C1 segment of cervical spinal cord (tissue), 14 donors: ENCODE measurements at regions not wholly inside any gene's neighbourhood (a gene's known extent, or its start where the extent isn't known, plus 50 kb on each side); places are given as distances from the start of the nearest gene placed in this dataset.
A peak's percentile ranks its signal among the peaks of the same experiment; 100 is the strongest.

ENCODE experiments used
- DNase-seq, 14 donors: peaks; one replicate each; lab custom pipeline; 2025; lab: John Stamatoyannopoulos, UW

DNA sequence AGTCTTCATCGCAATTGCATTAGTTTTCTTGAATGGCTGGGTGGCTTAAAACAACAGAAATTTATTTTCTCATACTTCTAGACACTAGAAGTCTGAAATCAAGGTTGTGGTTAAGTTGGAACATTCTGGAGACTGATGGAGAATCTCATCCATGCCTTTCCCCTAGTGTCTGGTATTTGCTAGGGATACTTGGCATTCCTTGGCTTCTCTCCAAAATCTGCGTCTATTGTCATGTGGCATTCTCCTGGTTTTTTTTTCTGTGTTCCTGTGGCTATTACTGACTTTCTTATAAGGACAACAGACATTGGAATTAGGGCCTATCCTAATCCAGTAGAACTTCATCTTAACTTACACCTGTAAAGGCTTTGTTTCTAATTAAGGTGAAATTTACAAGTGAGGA lies 272.8 kb upstream of the EPHA5 start:
- DNase-seq = no peak

DNA sequence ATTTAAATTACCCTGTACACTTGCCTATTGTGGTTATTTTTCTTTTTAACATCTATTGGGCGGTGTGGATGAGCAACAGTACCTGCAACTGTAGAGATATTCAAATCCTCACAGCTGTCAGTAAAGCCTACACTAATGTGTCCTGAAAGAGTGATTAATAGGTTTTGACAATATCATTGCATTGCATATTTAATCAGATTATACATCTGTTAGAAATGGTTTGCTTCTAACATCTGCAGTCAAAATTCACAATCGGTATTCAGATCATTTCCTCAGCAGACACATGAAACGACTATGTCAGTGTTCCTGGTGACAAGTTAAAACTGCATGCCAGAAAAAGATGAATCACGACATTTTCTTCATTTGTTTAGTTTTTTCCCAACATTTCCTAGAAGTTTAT lies 254.6 kb upstream of the EPHA5 start:
- DNase-seq = no peak

DNA sequence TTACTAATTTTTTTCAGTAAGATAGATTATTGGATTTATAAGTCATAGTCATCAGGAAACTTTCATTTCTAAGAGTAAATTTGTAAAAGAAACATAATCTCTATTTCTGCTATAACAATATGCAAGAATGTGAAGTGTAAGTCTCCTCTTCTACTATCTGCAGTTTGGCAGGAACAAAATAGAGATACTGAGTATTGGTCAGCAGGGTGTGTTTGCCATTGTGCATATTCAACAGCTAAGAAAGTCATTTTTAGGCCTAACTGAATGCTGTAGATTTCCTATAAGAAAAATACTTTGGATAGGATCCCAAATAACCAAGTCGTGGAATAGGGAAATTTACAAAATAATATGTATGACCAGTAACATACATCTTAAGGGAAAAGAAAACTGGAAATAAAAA lies 253.3 kb upstream of the EPHA5 start:
- DNase-seq = no peak

DNA sequence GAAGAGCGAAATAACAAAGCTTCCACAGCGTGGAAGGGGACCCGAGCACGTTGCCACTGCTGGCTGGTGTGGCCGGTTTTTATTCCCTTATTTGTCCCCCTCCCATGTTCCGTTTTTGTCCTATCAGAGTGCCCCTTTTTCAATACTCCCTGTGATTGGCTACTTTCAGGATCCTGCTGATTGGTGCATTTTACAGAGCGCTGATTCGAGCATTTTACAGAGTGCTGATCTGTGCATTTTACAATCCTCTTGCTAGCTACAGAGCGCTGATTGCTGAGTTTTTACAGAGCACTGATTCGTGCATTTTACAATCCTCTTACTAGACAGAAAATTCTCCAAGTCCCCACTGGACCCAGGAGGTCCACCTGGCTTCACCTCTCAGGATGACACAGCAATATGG lies 250.9 kb upstream of the EPHA5 start:
- no peak for DNase-seq

DNA sequence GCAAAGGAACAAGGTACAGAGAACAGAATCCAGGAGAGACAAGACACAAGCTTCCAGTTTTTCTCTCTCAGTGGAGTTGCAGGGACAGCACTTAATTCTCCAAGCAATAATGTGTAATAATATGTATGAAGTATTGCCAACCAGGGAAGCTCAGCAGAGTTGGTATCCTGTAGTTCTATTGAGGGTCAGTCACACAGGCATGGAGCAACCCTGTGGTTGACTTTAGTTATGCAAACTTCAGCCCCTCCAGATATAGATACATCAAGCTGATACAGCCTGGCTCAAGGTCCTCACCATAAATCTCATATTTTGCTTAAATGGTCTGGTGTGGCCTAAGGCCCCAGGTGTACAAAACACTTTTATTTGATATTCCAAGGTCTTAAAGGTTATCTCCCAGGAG lies 248.6 kb upstream of the EPHA5 start:
- no peak for DNase-seq

DNA sequence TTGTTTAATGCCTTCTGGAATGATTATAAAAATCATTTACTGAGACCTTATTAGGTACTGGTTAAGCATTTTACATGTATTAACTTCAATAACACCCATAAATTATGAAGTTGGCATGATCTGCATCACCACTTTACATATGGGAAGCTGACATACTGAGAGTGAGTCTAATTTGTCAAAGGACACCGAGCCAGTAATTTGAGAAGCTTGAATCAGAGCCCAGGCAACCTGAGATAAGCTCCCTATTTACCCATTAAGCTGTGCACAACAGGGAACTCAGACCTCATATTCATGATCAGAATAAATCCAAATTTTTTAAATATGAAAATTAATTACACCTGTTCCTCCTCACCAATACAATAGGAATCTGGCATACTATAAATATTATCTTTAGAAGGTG lies 247.9 kb upstream of the EPHA5 start:
- no peak for DNase-seq

DNA sequence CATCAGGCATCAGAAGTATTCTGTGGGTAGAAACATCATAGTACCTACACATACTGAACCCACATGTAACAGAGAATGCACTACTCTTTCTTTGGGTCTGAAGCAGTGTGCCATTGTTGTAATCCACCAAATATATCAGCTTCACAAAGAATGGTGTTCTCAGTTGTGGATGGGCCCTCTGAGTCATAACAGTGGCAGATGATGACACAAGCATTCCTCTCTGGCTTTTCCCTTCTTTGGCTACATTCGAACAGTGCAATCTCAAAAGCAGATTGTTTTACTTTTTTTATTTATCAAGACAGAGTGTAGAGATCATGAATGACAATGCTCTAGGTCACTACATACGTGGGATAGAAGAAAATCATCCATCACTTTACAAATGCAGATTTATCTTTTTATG lies 247.2 kb upstream of the EPHA5 start:
- no peak for DNase-seq

DNA sequence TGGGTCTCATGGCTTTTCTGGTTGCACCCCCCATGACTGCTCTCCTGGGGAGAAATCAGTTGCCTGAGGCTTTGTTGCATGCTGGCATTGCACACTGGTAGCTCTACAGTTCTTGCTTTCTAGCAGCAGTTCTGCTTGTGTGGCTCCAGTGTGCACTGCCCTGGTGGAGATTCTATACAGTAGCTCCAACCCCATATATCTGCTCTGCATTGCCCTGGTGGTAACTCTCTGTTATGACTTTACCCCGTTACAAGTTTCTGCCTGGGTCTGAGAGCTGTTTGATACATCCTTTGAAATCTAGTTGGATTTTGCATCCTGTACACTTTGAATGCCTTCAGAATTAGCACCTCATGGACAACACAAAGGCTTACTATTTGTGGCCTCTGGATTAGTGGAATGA lies 241.4 kb upstream of the EPHA5 start:
- no peak for DNase-seq

DNA sequence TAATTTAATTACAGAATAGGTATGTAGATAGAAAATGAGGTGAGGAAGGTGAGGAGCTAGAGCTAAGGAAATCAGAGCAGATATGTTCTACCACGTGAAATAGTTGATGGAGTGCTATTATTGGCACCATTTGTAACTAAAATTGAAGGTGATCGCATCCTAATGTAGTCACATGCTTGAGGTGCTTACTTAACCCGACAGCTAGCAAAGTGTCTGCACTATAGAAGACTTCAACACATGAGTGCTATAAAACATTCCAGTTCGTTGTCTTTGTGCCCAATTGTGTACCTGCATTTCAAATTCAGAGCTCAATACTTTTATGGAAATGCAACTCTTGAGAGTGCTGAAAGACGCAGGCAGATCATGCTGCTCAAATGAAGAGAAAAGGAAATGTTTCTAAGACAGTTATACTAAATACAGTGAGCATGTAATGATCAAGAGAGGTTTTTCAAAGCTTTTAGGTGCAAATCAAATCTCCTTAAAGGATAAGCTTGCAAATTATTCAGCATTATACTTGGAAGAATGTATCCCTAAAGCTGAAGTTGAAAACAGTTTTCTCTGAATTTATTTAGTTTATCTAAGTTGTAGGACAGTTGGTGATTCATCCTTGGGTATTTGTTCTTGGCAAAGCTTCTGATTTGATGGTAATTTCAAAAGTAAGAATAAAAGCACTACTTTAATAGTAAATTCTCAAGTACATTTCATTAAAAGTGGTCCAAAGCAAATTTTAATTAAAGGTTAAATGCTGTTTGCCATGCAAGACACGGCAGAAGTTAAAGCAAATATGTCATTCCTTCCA lies 223.9 kb upstream of the EPHA5 start:
- no peak for DNase-seq

DNA sequence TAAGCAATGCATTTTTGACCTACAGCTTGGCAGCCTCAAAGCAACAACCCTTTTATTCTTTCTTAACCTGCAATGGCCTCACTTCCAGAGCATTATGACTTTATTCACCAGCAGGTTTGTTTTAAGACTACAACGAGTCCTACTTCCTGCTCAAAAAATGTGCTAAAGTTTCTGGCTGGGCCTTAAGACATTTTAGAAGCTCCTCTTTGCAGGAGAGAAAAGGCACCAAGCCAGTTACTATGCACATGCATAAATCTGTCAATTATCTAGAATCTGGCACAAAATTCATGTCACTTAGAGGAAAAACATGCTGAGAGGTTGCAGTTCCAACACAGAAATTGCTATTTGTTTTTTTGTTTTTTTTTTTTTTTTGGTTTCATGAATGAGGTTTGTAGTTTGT lies 223.0 kb upstream of the EPHA5 start:
- DNase-seq = no peak

DNA sequence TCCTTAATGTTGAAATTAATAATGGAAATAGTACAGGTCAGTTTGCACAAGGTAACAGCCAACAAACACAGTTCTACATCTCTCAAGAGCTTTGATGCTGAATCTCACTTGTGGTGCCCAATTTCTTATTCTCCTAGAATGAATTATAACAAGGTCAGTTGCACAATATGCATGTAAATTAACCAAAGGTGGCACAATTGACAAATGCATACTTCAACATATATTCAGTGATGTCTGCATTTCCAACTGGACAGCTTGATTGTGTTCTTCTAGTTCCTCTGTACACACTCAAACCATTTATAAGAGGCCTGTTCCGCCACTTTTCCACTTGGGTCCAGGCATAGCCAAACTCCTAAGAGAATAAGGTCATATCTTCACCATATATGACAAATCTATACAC lies 210.3 kb upstream of the EPHA5 start:
- DNase-seq = no peak

DNA sequence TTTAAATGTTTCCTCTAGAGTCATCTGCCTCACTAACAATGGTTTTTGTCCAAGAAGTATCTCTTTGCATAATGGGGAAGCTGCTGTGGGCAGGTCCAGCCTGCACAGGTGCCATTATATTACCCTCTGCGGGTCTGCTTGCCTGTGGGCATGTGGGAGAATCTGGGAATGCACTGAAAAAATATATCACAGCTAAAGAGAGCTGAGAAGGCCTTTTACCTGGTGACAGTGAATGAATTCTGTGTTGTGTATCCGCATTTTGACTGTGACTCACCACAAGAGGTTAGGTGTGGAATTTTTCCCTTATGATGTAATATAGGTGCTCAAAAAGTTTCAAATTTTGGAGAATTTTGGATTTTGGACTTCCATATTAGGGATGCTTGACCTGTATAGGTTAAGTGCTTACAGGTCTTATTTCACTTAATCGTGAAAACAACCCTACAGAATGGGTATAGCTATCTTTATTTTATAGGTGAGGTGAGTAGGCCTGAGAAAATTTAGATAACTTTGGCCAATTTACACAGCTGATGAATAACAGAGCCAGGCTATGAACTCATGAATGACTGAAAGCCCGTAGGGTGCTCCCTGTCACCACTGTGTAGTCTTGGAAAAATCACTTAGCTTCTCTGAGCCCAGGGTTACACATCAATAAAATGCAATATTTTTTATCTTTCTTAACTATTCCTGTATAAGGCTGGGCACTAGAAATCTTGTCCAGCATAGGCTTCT lies 198.0 kb upstream of the EPHA5 start:
- no peak for DNase-seq

DNA sequence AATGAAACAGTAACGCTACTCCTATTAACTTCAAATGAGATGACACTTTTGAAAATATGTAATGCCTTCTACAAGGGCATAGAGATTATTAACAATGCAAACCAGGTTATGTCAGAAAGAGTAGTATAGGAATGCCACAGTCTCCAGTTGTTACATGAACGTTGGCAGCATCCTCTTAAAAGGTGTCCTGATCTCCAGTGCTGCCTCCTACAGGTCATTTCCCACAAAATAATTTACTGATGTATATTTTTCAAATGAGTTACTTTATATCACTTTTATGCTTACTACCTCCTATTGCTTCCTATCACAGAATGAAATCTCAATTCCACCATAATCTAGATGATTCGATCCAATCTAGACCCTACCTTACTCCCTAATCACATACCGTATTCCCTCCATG lies 195.2 kb upstream of the EPHA5 start:
- DNase-seq = no peak

DNA sequence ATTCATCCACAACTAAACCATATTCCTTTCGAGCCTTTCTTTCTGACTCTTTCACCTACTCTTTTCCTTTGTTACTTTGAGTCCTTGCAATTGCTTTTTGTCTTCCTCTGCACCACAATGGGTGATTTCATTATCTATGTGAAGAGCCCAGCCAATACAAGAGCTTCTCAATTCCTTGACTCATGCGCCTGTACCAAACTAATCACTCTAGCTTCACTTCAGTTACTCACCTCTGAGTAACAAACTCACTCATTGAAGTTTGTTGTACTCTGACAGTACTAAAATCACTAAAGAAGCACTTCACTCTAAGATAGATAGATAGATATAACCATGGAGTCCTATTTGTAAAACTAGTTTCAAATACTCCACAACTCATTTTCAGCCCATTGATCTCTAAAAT lies 191.7 kb upstream of the EPHA5 start:
- DNase-seq = no peak

DNA sequence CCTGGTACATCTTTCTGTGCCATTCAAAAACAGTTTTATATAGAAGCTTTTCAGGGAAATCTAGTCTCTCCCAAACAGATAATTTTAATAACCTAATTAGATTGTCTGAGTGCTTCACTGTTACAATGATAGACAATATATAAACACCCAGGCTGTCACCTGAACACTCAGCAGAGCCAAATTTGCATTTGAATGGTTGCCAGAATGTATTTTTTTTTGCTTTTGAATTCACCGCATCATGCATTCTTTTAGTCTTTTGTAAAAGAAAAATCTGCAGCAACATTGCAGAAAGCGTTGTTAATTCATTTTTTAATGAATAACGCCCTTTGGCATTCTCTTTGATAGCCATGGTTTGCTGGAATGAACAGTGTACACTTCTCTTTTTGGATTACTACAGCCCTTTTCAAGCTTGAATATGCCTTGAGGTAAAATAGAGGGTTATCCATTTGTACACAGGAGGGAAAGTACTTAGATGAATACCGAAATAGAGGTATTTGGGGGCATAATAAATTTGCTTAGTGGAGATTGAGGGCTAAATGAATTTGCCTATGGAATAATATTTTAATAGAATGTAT lies 175.0 kb upstream of the EPHA5 start:
- DNase-seq = no peak

DNA sequence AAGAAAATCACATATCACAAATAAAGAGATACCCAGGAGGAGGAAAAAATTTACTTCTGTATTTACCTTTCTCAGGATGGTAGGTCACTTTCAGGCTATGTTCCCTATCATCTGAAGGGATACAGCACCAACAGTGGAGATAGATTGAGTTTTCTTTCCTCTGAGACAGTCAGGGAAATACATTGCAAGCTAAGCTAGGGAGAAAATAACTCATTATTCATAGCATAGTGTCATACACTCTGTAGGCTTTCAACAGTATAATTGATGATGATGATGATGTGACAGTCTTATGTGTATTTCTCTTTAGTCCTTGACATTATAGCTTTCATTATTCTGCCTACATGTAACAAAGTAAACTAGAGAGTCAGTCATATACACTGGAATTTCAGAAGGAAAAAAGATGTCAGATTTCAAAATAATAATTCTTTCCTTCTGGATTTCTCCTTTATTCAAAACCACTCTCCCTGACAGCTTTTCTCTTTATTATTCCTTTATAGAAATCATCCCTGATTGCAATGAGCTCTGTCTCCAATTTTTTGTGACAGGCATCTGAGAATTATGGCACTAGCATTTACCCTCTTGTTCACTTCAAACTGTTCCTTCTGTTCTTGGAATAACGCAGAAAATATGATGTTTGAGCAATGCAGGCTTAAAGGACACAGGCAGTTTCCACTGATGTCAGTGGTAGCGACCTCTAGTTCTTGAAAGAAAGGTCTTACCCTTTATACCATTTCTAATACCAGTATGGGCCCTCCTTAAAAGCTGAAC lies 169.1 kb upstream of the EPHA5 start:
- DNase-seq = no peak

DNA sequence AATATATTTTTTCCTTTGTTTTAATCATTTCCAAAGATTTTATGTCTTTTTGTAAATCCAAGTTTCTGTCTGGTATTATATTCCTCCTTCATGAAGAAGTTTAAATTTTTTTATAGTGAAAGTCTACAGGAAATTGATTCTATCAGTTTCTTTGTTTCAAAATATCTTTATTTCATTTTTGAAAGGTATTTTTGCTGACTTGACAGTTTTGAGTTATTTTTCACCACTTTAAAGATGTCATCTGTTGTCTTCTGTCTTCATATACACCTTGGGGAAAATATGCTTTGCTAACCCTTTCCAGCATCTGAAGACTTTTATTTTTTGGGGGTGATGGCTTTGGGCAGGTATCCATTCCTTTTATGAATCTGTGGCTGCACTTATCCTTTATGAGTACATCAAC lies 164.4 kb upstream of the EPHA5 start:
- no peak for DNase-seq

DNA sequence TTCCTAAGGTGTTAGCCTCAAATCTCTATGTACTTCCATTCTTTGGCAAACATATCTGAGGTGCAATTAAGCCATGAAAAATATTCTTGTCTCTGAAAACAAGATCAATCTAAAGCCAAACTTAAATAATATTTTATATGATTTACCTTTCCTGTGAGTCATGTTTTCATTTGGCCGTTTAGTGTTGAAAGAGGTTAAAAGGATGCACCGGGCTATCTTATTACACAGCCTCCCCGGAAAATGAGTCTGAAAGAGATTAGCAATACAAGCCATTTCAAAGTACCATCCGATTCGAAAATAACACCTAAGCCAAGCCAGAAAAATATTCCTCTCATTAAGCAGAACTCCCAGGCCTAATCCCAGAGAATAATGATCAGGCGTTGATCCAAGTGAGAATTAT lies 161.5 kb upstream of the EPHA5 start:
- no peak for DNase-seq

DNA sequence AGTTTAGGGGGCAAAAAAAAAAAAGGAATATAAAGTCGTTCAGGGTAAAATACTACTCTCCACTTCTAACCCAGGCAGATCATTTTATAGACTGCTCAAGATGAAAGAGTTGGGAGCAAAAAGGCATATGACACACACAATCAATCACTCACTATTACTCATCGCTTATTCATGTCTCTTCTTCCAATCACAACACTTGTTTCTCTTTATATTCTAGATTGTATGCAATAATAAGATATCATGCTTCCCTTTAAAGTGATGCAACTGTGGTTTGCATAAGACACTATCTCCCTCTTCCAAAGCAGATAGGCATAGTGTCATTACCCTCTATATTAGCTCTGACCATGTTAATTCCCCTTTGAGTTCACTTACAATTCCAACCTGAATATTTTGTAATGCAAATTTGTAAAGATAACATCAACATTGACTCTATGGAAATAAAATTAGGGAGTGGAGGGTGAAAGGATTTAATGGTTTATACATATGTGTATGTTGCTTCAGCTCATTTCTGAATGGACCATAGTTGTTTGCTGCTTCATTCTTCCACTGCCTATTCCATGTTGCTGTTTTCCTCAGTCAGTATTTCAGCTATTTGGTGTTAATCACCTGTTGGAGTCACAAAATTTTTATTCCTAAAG lies 154.9 kb upstream of the EPHA5 start:
- no peak for DNase-seq

DNA sequence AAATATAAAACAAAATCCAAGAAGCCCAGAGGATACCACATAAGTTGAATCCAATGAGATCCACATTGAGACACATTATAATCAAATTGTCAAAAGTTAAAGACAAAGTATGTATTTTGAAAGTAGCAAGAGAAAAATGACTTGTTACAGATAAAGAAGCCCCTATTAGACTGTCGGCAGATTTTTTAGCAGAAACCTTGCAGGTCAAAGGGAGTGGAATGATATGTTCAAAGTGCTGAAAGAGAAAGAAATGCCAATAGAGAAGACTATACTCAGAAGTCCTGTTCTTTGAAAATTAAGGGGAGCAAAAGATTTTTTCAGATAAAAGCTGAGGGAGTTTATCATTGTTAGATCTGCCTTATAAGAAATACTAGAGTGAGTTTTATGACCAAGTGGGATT lies 148.9 kb upstream of the EPHA5 start:
- no peak for DNase-seq

DNA sequence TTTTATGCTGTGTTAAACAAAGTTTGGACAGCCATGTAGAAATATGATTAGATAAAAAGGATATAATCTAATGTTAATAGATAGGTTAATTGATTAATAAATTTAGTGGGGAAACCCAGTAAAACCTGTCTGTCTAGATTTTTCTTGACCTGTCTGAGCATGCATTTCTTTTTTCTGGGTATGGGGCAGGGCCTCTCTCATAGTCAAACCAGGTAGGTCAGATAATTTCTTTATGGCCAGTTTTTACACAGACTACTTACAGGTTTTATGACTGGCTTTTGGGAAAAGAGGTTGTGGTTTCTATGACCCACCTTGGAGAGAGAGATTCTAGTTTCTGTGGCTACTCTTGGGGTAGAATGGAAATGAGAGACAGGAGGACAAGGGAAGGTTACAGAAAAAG lies 135.6 kb upstream of the EPHA5 start:
- no peak for DNase-seq

DNA sequence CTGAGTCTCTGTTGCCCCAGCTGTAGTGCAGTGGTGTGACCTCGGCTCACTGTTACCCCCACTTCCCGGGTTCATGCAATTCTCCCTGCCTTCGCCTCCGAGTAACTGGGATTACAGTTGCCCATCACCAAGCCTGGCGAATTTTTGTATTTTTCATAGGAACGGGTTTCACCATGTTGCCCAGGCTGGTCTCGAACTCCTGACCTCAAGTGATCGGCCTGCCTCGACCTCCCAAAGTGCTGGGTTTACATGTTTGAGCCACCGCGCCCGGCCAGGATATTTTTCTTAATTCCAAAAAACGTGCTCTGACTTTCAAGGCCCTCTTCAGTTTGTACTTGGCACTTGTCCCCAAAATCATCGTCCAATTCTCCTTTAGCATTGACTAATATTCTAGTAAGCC lies 129.2 kb upstream of the EPHA5 start:
- peak in 1 of 14 donors; percentile 2 for DNase-seq
